ENCODE measurements at regions not wholly inside any gene's neighbourhood (a gene's known extent, or its start where the extent isn't known, plus 50 kb on each side); places are given as distances from the start of the nearest gene placed in this dataset.

DNA sequence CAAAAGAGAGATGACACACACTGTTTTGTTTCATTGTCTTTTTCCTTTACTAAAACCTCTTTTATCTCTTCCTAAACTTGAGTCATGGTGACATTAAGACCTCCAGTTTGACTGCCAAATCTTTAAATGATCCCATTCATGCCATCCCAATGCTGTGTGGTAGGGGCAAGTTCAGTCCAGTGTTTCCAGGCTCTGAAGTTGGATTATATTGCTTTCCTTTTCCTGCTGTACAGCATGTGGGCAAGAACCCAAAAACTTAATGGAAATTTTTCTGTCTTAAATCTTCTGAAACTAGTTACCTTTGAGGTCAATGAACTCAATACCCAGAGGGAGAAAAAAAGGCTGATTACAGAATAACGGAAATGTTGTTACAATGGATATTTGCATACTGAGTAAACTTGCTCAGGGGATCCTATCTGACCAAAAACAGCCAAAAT is 187.1 kb upstream of the FAR2 start:
- H3K4me3 ChIP-seq (replicated peaks; ENCODE audit: low read depth, low read length): no peak overlapping the region
- TF ChIP-seq, protein P1, sequence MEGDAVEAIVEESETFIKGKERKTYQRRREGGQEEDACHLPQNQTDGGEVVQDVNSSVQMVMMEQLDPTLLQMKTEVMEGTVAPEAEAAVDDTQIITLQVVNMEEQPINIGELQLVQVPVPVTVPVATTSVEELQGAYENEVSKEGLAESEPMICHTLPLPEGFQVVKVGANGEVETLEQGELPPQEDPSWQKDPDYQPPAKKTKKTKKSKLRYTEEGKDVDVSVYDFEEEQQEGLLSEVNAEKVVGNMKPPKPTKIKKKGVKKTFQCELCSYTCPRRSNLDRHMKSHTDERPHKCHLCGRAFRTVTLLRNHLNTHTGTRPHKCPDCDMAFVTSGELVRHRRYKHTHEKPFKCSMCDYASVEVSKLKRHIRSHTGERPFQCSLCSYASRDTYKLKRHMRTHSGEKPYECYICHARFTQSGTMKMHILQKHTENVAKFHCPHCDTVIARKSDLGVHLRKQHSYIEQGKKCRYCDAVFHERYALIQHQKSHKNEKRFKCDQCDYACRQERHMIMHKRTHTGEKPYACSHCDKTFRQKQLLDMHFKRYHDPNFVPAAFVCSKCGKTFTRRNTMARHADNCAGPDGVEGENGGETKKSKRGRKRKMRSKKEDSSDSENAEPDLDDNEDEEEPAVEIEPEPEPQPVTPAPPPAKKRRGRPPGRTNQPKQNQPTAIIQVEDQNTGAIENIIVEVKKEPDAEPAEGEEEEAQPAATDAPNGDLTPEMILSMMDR (IDR thresholded peaks at IDR 0.05; ENCODE audit: low read length, missing control alignments): no peak
- DNase-seq (ENCODE audit: low read depth): peak; percentile 74

DNA sequence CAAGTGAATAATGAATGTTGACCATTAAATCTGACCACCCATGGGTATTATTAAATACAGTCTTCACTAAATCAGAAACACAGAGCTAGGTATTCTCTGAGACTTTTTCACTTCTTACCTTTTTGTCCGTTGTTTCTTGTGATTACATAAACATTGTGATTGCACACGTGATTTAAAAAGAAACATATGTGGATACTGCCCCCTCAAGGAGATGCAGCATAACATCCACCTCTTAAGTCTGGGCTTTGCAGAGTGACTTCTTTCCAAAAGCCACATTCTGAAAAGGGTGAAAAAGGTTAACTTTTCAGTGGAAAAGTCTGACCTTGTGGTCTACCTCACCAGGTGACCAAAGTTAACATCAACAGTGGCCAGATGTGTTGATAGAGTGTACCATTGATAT is 185.5 kb upstream of the FAR2 start:
- peak; percentile 66 for DNase-seq (ENCODE audit: low read depth)
- TF ChIP-seq, protein P1 (IDR thresholded peaks at IDR 0.05; ENCODE audit: low read length, missing control alignments): peak; percentile 57
- H3K4me3 ChIP-seq (replicated peaks; ENCODE audit: low read depth, low read length): no peak overlapping the region

DNA sequence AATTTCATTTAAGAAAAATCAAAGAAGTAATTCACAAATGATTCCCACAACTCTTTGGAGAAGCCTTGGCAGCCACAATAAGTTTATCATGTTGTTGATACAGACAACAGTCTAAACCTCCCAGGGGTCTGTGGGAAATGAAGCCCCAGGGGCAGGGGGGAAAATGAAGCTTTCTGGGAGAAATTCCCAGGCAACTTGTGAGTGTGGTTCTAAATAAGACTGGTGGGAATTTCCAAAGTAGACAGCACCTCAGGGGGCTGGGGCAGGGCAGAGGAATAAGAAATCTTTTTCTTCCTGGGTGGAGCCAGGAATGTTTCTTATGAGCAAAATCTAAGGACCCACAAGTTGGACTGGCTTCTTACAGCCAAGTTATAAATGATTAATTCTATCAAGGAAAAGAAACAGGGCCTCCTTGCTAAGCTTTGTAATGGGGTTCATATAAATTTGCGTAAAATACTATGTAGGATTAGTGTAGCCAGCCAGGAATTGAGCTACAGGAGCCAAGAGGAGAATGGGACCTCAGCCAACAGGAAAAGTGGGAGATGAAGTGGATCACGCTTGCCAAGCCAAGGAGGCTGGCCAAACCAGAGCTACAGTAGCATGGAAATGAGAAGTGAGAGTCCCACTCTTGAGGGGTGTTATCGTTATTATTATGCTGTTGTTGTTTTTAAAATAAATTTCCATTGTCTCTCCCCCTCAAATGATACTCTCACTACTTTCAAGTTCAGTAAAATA is 182.9 kb upstream of the FAR2 start:
- peak; percentile 86 for DNase-seq (ENCODE audit: low read depth)
- TF ChIP-seq, protein P1 (IDR thresholded peaks at IDR 0.05; ENCODE audit: low read length, missing control alignments): no peak

DNA sequence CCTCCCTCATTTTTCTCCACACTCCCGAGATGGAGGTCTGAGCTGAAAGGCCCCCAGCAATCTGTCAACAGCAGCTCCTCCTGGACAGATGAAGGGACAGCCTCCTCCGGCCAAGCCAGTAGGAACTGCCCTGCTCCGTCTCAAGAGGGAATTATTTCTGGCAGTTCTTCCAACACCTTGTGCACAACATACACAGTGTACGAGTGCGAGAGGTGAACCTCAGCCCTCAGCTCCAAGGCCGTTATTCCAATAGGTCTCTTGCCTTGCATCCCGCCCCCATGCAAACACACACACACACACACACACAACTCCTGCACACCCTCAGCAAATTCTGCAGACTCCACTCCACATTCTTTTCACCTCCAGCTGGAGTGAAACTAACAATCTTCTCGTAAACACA is 181.7 kb upstream of the FAR2 start:
- no peak for DNase-seq (ENCODE audit: low read depth)
- TF ChIP-seq, protein P1 (IDR thresholded peaks at IDR 0.05; ENCODE audit: low read length, missing control alignments): no peak
- H3K4me3 ChIP-seq (replicated peaks; ENCODE audit: low read depth, low read length): no peak overlapping the region

More for the DNA sequence above, 182.9 kb upstream of the FAR2 start:
- H3K4me3 ChIP-seq (replicated peaks; ENCODE audit: low read depth, low read length): no peak overlapping the region

DNA sequence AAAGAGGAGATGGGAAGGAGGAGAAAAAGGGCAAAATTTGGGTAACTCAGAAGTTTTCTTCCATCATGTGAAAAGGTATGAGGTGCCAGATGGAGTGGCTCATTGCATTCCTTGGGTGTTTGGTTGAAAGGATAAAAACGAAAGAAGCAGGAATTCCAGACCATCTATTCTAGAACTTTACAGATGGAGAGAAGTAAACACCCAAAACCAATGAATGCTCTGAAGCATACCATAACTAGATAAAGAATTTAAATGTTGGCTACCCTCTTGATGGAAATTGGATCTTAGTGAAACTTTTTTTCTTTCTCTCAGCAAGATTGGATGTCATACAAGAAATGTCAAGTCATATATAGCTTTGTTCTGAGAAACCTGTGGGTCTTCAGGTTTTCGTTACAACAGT is 175.6 kb upstream of the FAR2 start:
- TF ChIP-seq, protein P1 (IDR thresholded peaks at IDR 0.05; ENCODE audit: low read length, missing control alignments): no peak
- no peak for DNase-seq (ENCODE audit: low read depth)
- no peak overlapping the region for H3K4me3 ChIP-seq (replicated peaks; ENCODE audit: low read depth, low read length)

DNA sequence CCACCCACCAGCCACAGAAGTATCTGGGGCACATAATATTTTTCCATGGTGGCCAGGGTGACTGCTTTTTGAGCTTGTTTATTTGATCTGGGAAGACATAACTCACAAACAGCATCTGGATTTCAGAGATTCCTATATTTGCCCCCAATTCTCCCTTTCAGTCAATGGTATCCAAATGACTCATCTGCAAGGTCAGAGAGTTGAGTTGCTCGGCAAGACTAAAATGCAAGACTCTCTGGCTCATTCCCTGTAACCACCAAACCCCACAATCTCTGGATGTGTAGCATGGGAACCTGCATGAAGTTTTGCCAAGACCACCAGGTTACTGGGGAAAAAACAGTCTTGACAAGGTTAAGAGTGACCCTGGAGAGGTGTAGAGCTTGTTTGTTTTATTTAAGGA is 174.9 kb upstream of the FAR2 start:
- TF ChIP-seq, protein P1 (IDR thresholded peaks at IDR 0.05; ENCODE audit: low read length, missing control alignments): no peak
- H3K4me3 ChIP-seq (replicated peaks; ENCODE audit: low read depth, low read length): no peak overlapping the region
- no peak for DNase-seq (ENCODE audit: low read depth)

DNA sequence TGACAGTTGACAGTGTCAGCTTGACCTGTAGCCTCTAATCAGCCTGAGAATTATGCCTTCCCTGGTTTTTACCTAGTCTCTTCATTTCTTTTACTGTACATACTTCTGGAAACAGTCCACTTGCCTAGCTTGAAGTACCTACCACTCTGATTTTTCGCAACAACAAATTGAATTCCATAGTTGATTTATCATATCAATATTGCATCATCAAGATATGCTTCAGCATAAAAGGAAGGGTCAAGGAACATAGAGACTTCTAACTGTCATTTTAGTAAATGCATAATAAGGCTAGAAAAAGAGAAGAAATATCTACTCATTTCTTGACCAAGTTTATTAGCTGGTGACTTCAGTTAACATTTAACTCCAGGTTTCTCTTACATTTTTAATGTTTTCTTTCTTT is 174.2 kb upstream of the FAR2 start:
- TF ChIP-seq, protein P1 (IDR thresholded peaks at IDR 0.05; ENCODE audit: low read length, missing control alignments): no peak
- DNase-seq (ENCODE audit: low read depth): no peak
- no peak overlapping the region for H3K4me3 ChIP-seq (replicated peaks; ENCODE audit: low read depth, low read length)

All from fibroblast of pulmonary artery (primary cell).